Activated CD4-positive, CD25-positive, alpha-beta regulatory T cell treated with anti-CD3 and anti-CD28 coated beads, Interleukin-2, amount 50 U/mL, for 24 hours (primary cell): ENCODE measurements at regions not wholly inside any gene's neighbourhood (a gene's known extent, or its start where the extent isn't known, plus 50 kb on each side); places are given as distances from the start of the nearest gene placed in this dataset.

Experiments used
- ATAC-seq, 2 donors: fragments of 150-1000 bp; cut with Tn5 transposase; one replicate each; pipeline ENCODE4 v1.10.0; 2021; ENCODE audit warnings: mild to moderate bottlenecking in 1 of 2, moderate library complexity in 1 of 2

GRCh38 chr9:17978773-17979172, 399.9 kb downstream of the SH3GL2 start:
- ATAC-seq, result no peak

GRCh38 chr9:17986595-17986994, 407.7 kb downstream of the SH3GL2 start:
- ATAC-seq, result no peak

- ATAC-seq, result no peak
Measured at GRCh38 chr9:17987189-17987588, 408.3 kb downstream of the SH3GL2 start.

GRCh38 chr9:17988489-17988888, 409.6 kb downstream of the SH3GL2 start:
- ATAC-seq, result no peak

- no peak for ATAC-seq
Measured at GRCh38 chr9:17990602-17991001, 411.7 kb downstream of the SH3GL2 start.

- no peak for ATAC-seq
Measured at GRCh38 chr9:17993024-17993423, 414.2 kb downstream of the SH3GL2 start.

- ATAC-seq, result no peak
Measured at GRCh38 chr9:17994695-17995425, 416.0 kb downstream of the SH3GL2 start.

- ATAC-seq, result no peak
Measured at GRCh38 chr9:17996728-17997127, 417.9 kb downstream of the SH3GL2 start.

GRCh38 chr9:18002718-18003438, 424.0 kb downstream of the SH3GL2 start:
- ATAC-seq, result no peak

- no peak for ATAC-seq
Measured at GRCh38 chr9:18006591-18006990, 427.7 kb downstream of the SH3GL2 start.

GRCh38 chr9:18007621-18008020, 428.8 kb downstream of the SH3GL2 start:
- ATAC-seq, result no peak

GRCh38 chr9:18009902-18010301, 431.0 kb downstream of the SH3GL2 start:
- ATAC-seq, result no peak

GRCh38 chr9:18010492-18010891, 431.6 kb downstream of the SH3GL2 start:
- no peak for ATAC-seq

- ATAC-seq, result no peak
Measured at GRCh38 chr9:18012170-18012569, 433.3 kb downstream of the SH3GL2 start.

- ATAC-seq, result no peak
Measured at GRCh38 chr9:18014556-18014955, 435.7 kb downstream of the SH3GL2 start.

- ATAC-seq, result no peak
Measured at GRCh38 chr9:18015116-18015515, 436.2 kb downstream of the SH3GL2 start.

GRCh38 chr9:18017136-18017535, 438.3 kb downstream of the SH3GL2 start:
- no peak for ATAC-seq

- no peak for ATAC-seq
Measured at GRCh38 chr9:18018221-18018620, 439.4 kb downstream of the SH3GL2 start.

GRCh38 chr9:18018661-18019060, 439.8 kb downstream of the SH3GL2 start:
- ATAC-seq, result no peak

- ATAC-seq, result no peak
Measured at GRCh38 chr9:18020121-18020745, 441.4 kb downstream of the SH3GL2 start.

GRCh38 chr9:18022642-18023041, 443.8 kb downstream of the SH3GL2 start:
- ATAC-seq, result no peak

GRCh38 chr9:18023332-18023731, 444.5 kb downstream of the SH3GL2 start:
- ATAC-seq, result no peak

GRCh38 chr9:18032636-18033035, 441.3 kb upstream of the ADAMTSL1 start:
- ATAC-seq, result no peak
